HCT116 (cell line): ENCODE measurements at regions not wholly inside any gene's neighbourhood (a gene's known extent, or its start where the extent isn't known, plus 50 kb on each side); places are given as distances from the start of the nearest gene placed in this dataset.

ENCODE experiments used
- ATAC-seq: fragments of 200-7000 bp; cut with Tn5 transposase; 2 replicates; pipeline ENCODE4 v1.9.1; 2020; ENCODE audit warnings: mild to moderate bottlenecking, moderate library complexity
- BruUV-seq: library from RNA; stranded (reverse); fragments of 400-500 nt; replicated peaks from 2 replicates; lab custom pipeline; 2021; lab: Mats Ljungman, UMichigan
- CTCF ChIA-PET: fragments of 300-600 bp; sonication (Branson Sonifier 250); formaldehyde crosslinking; loops from one replicate; lab custom pipeline; 2021; ENCODE audit warnings: antibody characterized with exemption; lab: Charles Lee
- POLR2A ChIA-PET: fragments of 300-600, 350-600 bp; sonication (Branson Sonifier 250); formaldehyde crosslinking; loops from one replicate; lab custom pipeline; 2021; ENCODE audit warnings: antibody characterized with exemption; lab: Charles Lee
- RAD21 ChIA-PET, 2 experiments: fragments of 300-600 bp; sonication (Branson Sonifier 250); formaldehyde crosslinking; loops; one replicate each; lab custom pipeline; 2023; ENCODE audit warnings: low total read pairs in 2 of 2; ENCODE audit not compliant: uncharacterized antibody in 2 of 2, unreplicated experiment in 2 of 2, low non-redundant PET in 1 of 2; lab: Charles Lee
- DNase-seq: peaks from one replicate; pipeline ENCODE4 v3.0.0-alpha.2; 2010; ENCODE audit warnings: low read depth, low spot score
- H2AFZ ChIP-seq: fragments of 200-600 bp; shearing (Covaris generic), sonication (generic); 2 replicates; pipeline ENCODE4 v1.6.1; 2017; ENCODE audit warnings: low read depth, mixed run types, mixed read lengths, antibody characterized with exemption, low read length; ENCODE audit not compliant: poor library complexity, severe bottlenecking
- H3K27ac ChIP-seq: 2 replicates; pipeline ENCODE4 v1.5.1; 2012; ENCODE audit warnings: low read depth, low read length
- H3K27me3 ChIP-seq: fragments of 200-600 bp; sonication (generic); 2 replicates; pipeline ENCODE4 v1.6.1; 2016; ENCODE audit warnings: mixed run types, low read length, mixed read lengths; ENCODE audit not compliant: insufficient read depth
- H3K36me3 ChIP-seq, 2 experiments: fragments of 200-500 bp in 1 of 2; fragments of 200-600 bp in 1 of 2; sonication (Bioruptor generic) in 1 of 2; sonication (generic) in 1 of 2; 2 replicates each; pipeline versions ENCODE4 v1.5.1 to v1.6.1; 2014 to 2016; ENCODE audit warnings: low read length in 2 of 2, inconsistent platforms in 1 of 2, mixed read lengths in 1 of 2, mixed run types in 1 of 2; ENCODE audit not compliant: insufficient read depth in 2 of 2, control insufficient read depth in 1 of 2
- H3K4me1 ChIP-seq, 2 experiments: fragments of 200-600 bp in 1 of 2; sonication (generic) in 1 of 2; 2 replicates each; pipeline versions ENCODE4 v1.5.1 to v1.6.1; 2012 to 2017; ENCODE audit warnings: low read length in 2 of 2, inconsistent platforms in 1 of 2, mild to moderate bottlenecking in 1 of 2, mixed read lengths in 1 of 2, mixed run types in 1 of 2, moderate library complexity in 1 of 2; ENCODE audit not compliant: insufficient read depth in 2 of 2, control insufficient read depth in 1 of 2
- H3K4me2 ChIP-seq: fragments of 200-600 bp; sonication (generic); 2 replicates; pipeline ENCODE4 v1.6.1; 2017; ENCODE audit warnings: mixed run types, low read length, mixed read lengths
- H3K4me3 ChIP-seq, 2 experiments: fragments of 200-600 bp in 1 of 2; sonication (generic) in 1 of 2; replicated peaks in 1 of 2; 2 replicates each; pipeline ENCODE4 v1.5.1; 2011 to 2016; ENCODE audit warnings: low read length in 2 of 2, control low read depth in 1 of 2, low read depth in 1 of 2, mild to moderate bottlenecking in 1 of 2, mixed read lengths in 1 of 2, mixed run types in 1 of 2
- H3K79me2 ChIP-seq: fragments of 200-600 bp; sonication (generic); 2 replicates; pipeline ENCODE4 v1.6.1; 2017; ENCODE audit warnings: mild to moderate bottlenecking, mixed run types, low read length, moderate library complexity, mixed read lengths; ENCODE audit not compliant: insufficient read depth
- H3K9ac ChIP-seq: fragments of 200-600 bp; sonication (generic); 2 replicates; pipeline ENCODE4 v1.6.1; 2016; ENCODE audit warnings: low read length, mixed read lengths
- H3K9me2 ChIP-seq: fragments of 200-600 bp; sonication (generic), shearing (Covaris generic); 2 replicates; pipeline ENCODE4 v1.6.1; 2017; ENCODE audit warnings: mixed run types, mild to moderate bottlenecking, moderate library complexity; ENCODE audit not compliant: insufficient read depth
- H3K9me3 ChIP-seq, 2 experiments: fragments of 200-500 bp in 1 of 2; fragments of 200-600 bp in 1 of 2; sonication (Bioruptor generic) in 1 of 2; sonication (generic) in 1 of 2; 2 replicates each; pipeline ENCODE4 v1.6.1; 2014 to 2017; ENCODE audit warnings: low read length in 2 of 2, mixed read lengths in 2 of 2, inconsistent platforms in 1 of 2, low read depth in 1 of 2, mild to moderate bottlenecking in 1 of 2, mixed run types in 1 of 2, moderate library complexity in 1 of 2; ENCODE audit not compliant: control insufficient read depth in 1 of 2, insufficient read depth in 1 of 2
- H4K20me1 ChIP-seq: fragments of 200-600 bp; sonication (generic), shearing (Covaris generic); 2 replicates; pipeline ENCODE4 v1.6.1; 2017; ENCODE audit warnings: mixed run types, mild to moderate bottlenecking, moderate library complexity; ENCODE audit not compliant: insufficient read depth
- EZH2 ChIP-seq: fragments of 200-600 bp; sonication (generic); IDR thresholded peaks from 2 replicates; pipeline ENCODE4 v1.6.1; 2017; ENCODE audit warnings: antibody characterized with exemption, mixed run types
- EZH2phosphoT487 ChIP-seq: fragments of 200-600 bp; IDR thresholded peaks from 2 replicates; pipeline ENCODE4 v1.6.1; 2018; ENCODE audit warnings: antibody characterized with exemption, borderline replicate concordance
- POLR2A ChIP-seq: IDR thresholded peaks from 2 replicates; pipeline ENCODE4 v1.7.0; 2011; ENCODE audit warnings: borderline replicate concordance; ENCODE audit not compliant: insufficient read depth, insufficient read length; ENCODE audit errors: extremely low read depth
- RAD21 ChIP-seq: IDR thresholded peaks from 2 replicates; pipeline ENCODE4 v1.6.1; 2012; ENCODE audit warnings: low read depth, mild to moderate bottlenecking
- REST ChIP-seq: IDR thresholded peaks from 2 replicates; pipeline ENCODE4 v1.6.1; 2012; ENCODE audit warnings: low read depth
- SIN3A ChIP-seq: IDR thresholded peaks from 2 replicates; pipeline ENCODE4 v1.6.1; 2012; ENCODE audit warnings: low read depth
- TCF7L2 ChIP-seq: IDR thresholded peaks from 2 replicates; pipeline ENCODE4 v1.7.0; 2011; ENCODE audit warnings: borderline replicate concordance, inconsistent platforms; ENCODE audit not compliant: insufficient read depth, insufficient read length; ENCODE audit errors: extremely low read depth
- ZFX ChIP-seq: fragments of 450-650 bp; IDR thresholded peaks from 2 replicates; pipeline ENCODE4 v1.6.1; 2017
- ZNF274 ChIP-seq: fragments of 200-500 bp; sonication (Bioruptor generic); IDR thresholded peaks from 2 replicates; pipeline ENCODE4 v1.6.1; 2014; ENCODE audit warnings: mild to moderate bottlenecking, low read depth, low read length, inconsistent platforms
- intact Hi-C: fragments of 100-400 bp; cut with micrococcal nuclease; formaldehyde crosslinking; loops from 2 replicates; pipeline ENCODE4 v1.10.0; 2022

- intact Hi-C loops: no loop called here
Observed at GRCh38 chr11:115980337-115981103, 476.3 kb upstream of the CADM1 start.

More at GRCh38 chr11:115980337-115981103, 476.3 kb upstream of the CADM1 start:
- POLR2A ChIA-PET: no interaction called here
- H3K4me2 ChIP-seq: no peak overlapping the region
- no peak for DNase-seq
- H3K4me1 ChIP-seq: no peaks in the 10 kb centered on the region
- no peaks in the 10 kb centered on the region for H3K36me3 ChIP-seq
- H4K20me1 ChIP-seq: no peaks in the 10 kb centered on the region
- no peaks in the 10 kb centered on the region for H3K79me2 ChIP-seq
- no peak for TF ChIP-seq REST
- no peak for TF ChIP-seq ZFX
- no peak for TF ChIP-seq TCF7L2
- TF ChIP-seq EZH2phosphoT487: no peak
- no peak for TF ChIP-seq SIN3A
- TF ChIP-seq RAD21: no peak
- TF ChIP-seq EZH2: no peak
- no peak for TF ChIP-seq ZNF274
- no peak for TF ChIP-seq POLR2A
- no peak overlapping the region for H3K9ac ChIP-seq
- H3K27me3 ChIP-seq: no peaks in the 10 kb centered on the region
- no peak for ATAC-seq
- no peak overlapping the region for H2AFZ ChIP-seq
- no peak overlapping the region for H3K4me3 ChIP-seq
- H3K27ac ChIP-seq: no peak overlapping the region
- CTCF ChIA-PET: no interaction called here
- RAD21 ChIA-PET: no interaction called here
- BruUV-seq: no TSS peak
- H3K9me3 ChIP-seq: no peaks in the 10 kb centered on the region
- H3K9me2 ChIP-seq: no peaks in the 10 kb centered on the region
